Fibroblast of the aortic adventitia (primary cell): ENCODE measurements at regions not wholly inside any gene's neighbourhood (a gene's known extent, or its start where the extent isn't known, plus 50 kb on each side); places are given as distances from the start of the nearest gene placed in this dataset.

ENCODE experiments used
- DNase-seq: peaks from one replicate; pipeline ENCODE4 v3.0.0-alpha.2; 2010; ENCODE audit warnings: low read depth
- H3K4me3 ChIP-seq: 2 replicates; pipeline ENCODE4 v1.5.1; 2011; ENCODE audit warnings: low read depth, mild to moderate bottlenecking, control low read depth, low read length, moderate library complexity
- TF ChIP-seq, protein P1 (sequence below): IDR thresholded peaks from 2 replicates; pipeline ENCODE4 v1.5.1; 2011; ENCODE audit warnings: mild to moderate bottlenecking, low read length, control low read depth, inconsistent platforms; ENCODE audit not compliant: insufficient read depth

DNA sequence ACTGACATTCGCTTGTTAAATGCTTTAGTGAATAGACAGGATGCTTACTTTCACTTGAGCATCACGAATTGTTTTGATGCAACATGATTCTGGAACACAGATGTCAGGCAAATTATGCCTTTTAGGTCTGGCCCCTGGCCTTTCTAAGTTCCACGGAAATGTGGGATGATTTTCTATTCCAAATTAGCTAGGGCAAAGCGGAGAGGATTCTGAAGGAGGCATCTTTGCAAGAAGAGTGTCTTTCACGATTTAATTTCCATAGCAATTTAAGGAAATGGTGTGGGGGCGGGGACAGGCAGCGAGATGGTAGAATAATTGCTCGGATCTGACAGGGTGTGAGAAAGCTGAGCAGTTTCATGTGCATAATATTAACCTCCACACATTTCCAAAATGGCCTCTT, 238.5 kb upstream of the KCNMB2 start:
- H3K4me3 ChIP-seq = no peak overlapping the region
- TF ChIP-seq, protein P1, sequence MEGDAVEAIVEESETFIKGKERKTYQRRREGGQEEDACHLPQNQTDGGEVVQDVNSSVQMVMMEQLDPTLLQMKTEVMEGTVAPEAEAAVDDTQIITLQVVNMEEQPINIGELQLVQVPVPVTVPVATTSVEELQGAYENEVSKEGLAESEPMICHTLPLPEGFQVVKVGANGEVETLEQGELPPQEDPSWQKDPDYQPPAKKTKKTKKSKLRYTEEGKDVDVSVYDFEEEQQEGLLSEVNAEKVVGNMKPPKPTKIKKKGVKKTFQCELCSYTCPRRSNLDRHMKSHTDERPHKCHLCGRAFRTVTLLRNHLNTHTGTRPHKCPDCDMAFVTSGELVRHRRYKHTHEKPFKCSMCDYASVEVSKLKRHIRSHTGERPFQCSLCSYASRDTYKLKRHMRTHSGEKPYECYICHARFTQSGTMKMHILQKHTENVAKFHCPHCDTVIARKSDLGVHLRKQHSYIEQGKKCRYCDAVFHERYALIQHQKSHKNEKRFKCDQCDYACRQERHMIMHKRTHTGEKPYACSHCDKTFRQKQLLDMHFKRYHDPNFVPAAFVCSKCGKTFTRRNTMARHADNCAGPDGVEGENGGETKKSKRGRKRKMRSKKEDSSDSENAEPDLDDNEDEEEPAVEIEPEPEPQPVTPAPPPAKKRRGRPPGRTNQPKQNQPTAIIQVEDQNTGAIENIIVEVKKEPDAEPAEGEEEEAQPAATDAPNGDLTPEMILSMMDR = no peak
- no peak for DNase-seq

DNA sequence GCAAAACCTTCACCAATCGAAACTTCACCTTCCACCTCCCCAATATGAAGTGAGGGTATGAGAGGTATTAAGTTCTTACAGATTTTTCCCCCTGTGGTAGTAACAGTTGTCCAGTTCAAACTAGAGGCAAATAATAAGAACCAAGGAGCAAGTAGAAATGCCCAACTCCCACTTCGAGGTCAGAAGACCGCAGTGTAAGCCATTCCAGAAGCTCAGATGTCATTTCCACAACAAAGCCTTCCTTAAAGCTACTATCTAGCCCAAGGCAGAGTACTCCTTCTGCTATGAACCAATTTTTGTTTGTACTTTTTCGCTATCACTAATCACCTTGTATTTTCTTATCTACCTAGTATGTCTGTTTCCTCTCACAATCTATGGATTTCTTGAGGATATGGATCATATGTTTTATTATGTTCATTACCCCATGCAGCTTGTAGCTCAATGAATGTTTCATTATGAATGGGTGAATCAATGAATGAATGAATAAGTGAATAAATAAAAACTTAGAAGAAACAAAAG, 235.7 kb upstream of the KCNMB2 start:
- TF ChIP-seq, protein P1 = no peak
- no peak for DNase-seq
- no peak overlapping the region for H3K4me3 ChIP-seq

DNA sequence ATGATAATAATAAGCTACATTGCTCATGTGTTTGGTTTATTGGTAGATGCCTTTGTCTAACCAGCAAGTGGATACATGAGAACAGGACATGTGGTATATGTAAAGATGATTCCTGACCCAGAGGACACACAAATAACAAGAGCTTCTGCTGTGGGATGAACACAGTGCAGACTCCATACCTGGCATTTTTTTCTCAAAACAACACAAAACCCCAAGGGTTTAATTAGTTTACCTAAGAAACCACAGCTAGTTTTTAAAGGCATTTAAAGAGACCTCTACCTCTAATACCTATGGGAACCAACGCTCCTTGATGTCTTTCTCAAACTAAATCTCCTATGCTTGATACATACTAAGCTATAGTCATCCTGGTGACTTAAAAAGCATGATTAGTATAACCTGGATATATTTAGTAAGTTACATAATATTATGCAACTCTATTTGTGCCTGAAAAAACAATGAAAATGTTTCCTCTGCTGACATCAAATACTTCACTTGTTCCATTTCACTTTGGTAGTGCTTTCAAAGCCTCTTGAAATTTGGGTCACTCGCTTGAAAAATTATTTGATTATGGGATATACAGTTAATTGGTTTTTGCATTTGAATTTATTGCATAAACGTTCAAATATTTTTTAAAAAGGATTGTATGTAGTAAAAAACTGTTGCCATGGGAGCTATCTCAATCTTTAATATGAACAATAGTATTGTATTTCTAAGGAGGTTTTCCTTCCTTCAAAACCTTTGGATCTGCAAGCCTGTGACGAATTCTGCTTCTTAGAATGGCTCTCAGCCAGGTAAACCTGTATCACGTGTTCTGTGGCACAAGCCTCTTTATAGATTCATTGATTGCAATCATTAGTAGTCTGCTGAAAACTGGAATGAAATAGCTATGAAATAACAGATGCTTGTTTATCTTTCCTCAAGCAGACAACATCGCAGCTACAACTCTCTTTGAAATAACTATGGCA, 233.0 kb upstream of the KCNMB2 start:
- DNase-seq = peak; percentile 23
- TF ChIP-seq, protein P1 = no peak
- H3K4me3 ChIP-seq = no peak overlapping the region

DNA sequence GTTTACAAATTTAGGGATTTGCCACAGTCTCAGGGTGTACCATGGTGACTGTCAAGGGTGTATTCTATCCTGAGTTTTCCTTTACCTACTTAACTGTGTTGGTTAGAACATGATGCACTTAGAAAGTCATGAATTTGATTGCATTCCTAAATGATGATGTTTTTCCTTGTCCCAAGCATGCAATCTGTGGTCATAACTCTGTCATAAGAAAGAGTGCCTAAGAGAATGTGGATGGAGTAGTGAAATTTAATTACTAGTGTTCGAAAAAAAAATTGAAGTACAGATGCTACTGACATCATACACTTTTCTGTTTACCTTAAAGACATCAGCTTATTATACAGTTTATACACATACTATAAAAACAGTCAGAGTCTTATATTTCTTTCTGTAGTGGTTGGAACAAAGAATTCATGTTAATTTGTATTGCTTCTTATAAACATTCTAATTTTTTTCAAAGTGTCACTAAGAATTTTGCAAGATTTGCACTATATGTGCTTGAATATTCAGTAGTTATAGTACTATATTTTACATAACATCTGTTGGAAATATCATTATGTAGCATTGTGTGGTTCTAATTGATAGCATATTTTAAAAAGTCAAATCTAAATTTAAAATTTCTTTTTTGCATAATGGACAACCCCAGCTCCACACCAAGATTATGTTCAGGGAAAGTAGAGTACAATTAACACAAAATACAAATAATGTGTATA, 231.3 kb upstream of the KCNMB2 start:
- DNase-seq = peak; percentile 39
- no peak overlapping the region for H3K4me3 ChIP-seq

DNA sequence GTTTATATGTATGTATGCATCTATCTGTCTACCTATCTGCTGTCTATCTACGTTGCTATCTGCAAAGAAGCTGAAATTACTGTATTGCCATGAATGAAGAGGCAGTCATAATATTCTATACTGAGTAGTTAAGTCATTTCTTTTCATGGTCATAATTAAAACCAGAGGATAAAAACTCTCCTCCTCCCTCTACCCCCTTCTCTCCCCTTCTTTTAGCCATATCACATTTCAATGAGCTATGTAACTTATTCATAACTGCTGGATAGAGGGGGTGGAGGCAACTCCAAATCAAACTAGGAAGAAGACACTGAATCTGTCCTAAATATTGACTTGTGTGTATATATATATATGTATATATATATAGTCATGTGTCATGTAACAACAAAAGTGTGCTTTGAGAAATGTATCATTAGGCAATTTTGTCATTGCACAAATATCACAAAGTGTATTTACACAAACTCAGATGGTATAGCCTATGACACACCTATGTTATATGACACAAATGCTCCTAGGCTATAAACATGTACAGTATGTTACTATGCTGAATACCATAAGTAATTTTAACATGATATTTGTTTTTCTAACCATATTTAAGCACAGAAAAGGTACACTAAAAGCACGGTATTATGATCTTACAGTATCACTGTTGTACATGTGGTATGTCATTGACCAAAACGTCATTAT, 229.7 kb upstream of the KCNMB2 start:
- DNase-seq = no peak
- H3K4me3 ChIP-seq = no peak overlapping the region
- TF ChIP-seq, protein P1 = no peak

More for the DNA sequence above, 231.3 kb upstream of the KCNMB2 start:
- TF ChIP-seq, protein P1 = no peak

DNA sequence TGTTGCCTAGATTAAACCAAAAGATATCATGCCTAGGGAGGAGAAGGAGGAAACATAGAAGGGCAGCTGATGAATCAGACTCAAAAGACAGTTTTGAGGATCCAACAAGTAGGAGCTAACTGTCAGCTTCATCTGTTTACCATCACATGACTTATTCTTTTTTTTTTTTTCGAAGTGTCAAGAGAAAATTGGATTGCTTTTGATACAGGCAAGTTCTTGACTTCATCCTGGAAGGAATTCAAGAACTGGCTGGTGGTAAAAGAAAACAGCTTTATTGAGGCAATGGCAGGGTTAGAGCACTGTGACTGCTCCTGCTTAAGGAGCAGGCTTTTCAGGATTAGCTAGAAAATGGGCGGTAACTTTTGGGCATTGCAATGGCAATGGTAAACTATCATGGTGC, 227.5 kb upstream of the KCNMB2 start:
- DNase-seq = no peak
- H3K4me3 ChIP-seq = no peak overlapping the region
- TF ChIP-seq, protein P1 = no peak
